Stimulated activated CD4-positive, alpha-beta T cell treated with anti-CD3 and anti-CD28 coated beads, Interleukin-4, amount 100 ng/mL, for 48 hours (primary cell): ENCODE measurements at regions not wholly inside any gene's neighbourhood (a gene's known extent, or its start where the extent isn't known, plus 50 kb on each side); places are given as distances from the start of the nearest gene placed in this dataset.

Experiments
- DNase-seq, 2 donors: peaks; one replicate each; pipeline ENCODE4 v3.0.0-alpha.2; 2020; ENCODE audit warnings: low read depth in 2 of 2

DNA sequence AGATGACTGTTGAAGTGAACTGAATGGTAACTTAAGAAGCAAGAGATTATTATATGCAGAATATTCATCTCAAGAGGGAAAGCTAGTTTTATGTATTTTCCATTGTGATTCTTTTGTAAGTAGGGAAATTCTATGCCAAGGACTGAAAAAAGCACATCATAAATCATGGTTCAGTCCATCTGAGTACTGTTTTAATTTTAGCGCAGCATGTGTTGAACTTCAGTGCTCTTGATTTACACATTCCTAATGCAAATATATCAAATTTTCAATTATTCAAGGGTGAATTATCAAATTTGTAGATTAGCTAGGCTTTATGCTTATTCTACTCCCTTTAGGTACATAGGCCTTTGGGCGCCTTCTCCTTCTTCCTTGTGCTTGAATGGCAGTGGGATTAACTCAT is 50.3 kb upstream of the TCF12 start:
- no peak for DNase-seq

DNA sequence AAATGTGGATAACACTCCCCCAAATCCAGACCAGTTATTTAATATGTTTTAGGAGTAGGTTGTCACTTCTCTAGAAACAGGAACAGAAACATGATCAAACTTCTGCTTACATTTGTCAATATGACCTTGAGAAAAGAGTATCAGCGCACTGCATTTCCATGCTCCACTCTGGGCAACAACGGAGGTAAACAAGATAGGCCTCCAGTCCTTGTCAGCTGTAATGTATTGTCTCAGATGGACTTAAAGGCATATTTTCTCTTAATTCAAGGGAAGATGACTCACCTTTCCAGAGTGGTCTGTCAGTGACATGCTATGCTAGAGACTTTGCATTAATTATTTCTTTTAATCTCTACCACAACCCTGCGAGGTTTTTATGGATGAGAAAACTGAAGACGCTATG is 51.6 kb upstream of the TCF12 start:
- no peak for DNase-seq

DNA sequence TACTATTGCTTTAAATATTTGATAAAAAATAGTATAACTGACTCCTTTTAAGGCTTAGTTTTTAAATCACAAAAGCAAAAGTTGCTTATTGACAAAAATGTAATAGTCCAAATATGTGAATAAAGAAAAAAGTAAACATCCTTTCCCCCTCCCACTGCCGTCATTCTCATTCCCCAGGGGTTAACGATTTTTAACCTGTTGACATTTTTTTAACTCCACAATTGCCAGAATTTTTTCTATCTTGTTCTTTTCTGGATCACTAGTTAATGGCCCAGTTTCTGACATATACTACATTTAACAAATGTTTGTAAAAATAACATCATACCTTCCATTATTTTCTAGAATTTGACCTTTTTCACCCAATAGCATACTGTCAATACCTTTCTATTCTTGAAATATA is 60.6 kb upstream of the TCF12 start:
- DNase-seq, result no peak

DNA sequence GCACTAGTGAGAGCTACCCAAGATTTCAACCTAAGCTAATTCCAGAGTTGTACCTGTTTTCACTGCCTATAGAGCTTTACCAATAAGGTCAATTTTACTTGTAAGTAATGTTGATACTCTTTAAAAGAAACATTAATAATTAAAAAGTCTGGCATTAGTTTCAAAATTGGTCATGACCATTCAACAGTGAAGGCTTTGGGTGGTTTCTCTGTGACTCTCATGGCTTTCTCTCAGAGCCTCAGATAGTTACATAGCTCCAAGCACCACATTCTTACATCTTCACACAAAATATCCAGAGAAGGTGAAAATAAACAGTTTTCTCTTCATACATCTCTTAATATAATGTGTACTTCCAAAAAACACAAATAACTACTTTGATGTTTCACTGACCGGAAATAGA is 61.5 kb upstream of the TCF12 start:
- no peak for DNase-seq

DNA sequence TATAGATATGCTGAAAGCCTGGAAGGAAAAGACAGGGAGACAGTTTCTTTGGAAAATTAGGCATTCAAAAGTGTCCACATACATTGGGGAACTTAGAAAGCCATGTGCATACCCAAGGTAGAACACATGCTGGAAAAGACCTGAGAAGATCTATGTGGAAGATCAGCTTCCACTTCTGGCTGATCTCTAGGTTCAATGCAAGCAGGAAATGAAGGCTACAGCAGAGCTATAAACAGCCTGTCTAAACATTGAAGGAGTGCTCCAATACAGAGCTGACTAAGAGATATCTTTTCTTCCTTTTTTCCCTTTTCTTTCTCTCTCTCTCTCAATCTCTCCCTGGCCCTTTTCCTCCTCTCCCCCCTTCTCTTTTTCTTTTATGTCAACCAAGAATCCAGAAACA is 73.6 kb upstream of the TCF12 start:
- no peak for DNase-seq

DNA sequence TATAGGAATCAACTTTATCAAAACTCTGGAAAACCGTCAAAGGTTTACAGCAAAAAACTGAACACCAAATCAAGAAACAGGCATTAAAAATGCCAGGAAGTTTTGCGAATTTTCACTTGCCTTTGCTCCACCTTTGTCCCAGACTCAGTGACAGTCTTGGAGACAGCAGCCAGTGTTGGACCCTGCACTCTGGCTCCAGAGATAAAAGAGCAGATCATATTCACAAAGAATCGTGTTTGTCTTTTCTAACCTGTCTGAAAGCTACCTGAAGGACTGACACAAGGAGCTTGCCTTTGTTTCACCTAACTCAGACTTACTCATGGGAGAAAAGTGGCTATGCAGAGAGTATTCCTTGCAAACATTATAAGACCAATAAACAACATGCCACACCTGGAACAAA is 74.0 kb upstream of the TCF12 start:
- DNase-seq, result no peak

DNA sequence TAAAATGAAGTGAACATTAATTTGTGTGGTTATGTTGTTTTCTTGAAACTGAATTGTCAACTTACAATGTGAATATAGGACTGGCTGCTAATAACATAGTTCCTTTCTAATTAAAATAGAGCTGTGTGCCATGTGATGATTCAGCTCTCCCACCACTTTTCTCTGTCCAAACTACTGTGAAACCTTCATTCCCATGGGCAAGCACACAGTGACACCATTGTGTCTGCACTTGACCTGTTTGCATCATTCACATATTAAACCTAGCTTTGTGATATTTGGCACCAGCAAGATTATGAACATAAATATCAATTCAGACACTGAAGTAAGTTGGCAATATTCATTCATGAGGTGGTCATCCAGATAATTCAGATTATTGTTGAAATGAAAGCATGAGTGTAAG is 78.8 kb upstream of the TCF12 start:
- DNase-seq, result no peak

DNA sequence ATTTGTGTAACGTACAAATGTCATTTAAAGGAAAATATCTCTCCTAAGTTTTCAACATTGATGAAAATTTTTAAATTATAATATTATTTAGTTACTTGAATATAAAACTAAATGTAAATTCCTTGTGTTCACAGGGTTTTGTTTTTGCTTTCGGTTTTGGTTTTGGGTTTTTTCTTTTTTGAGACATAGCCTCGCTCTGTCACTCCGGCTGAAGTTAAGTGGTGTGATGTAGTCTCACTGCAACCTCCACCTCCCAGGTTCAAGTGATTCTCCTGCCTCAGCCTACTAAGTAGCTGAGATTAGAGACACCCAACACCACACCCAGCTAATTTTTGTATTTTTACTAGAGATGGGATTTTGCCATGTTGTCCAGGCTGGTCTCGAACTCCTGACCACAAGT is 79.3 kb upstream of the TCF12 start:
- DNase-seq, result no peak

DNA sequence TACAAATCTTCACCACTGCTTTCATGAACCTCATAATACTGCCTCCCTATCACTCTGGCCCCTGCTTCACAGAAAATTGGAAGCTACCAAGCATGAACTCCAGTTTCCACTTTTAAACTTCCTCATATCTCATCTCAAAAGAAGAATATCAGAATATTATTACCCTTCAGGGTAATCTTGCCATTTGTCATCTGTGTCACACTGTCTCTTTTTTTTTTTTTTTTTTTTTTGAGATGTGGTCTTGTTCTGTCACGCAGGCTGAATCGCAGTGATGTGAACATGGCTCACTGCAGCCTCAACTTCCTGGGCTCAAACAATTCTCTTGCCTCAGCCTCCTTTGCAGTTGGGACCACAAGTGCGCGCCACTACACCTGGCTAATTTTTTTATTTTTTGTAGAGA is 80.4 kb upstream of the TCF12 start:
- no peak for DNase-seq

DNA sequence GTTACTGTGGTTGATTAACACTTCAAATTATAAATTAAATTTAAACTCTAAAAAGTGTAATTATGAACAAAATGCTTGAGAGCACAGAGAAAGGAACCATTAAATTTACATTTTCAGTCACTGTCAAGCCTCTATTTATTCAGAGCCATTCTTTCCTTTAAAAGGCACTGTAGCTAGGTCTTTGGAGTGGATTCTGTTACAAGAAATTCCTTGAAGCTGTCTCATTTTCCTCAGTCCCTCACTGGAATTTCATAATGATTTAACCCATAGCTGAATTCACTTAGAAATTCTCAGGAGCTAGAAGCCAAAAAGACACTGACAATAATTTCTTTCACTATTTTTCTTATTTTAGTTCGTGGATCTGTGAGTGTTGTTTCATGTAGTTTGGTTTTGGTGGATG is 81.2 kb upstream of the TCF12 start:
- DNase-seq, result no peak

DNA sequence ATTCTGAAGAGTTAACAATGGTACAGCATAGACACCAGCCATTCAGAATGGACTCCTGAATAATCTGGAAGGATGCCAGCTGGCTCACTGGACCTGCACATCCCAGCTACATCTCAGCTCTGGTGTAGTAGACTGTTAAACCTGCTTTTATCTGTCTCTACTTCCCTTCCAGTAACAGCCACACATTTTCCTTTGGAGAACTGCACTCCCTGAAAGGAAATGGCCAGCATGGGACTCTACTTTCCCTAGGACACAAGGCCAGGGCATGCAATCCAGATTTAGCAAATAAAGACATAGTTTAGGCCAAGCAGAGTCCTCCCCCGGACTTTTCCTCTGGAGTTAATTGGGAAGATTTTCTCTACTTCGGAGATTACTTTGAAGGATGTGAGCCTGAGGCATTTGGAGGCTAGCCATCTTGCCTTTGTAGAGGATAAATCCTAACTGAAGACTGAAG is 82.7 kb upstream of the TCF12 start:
- no peak for DNase-seq

DNA sequence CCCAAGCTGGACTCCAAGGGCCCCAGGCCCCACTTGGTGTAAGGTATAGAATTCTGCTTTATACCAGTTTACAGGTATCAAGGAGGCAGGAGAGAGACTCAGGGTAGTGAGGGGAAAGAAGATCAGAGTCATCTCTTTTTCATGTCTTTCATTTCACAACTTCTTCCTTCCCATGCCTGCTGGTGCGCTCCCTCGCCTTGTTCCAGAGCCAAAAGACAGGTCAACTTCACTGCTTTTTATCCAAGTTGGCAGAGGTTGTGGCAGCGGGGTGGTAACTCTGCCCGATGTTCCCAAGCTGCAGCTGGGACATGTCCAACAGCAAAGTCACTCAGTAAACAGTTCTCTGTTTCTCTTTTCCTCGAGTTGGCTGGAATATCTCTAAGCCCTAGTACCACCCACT is 86.3 kb upstream of the TCF12 start:
- no peak for DNase-seq

DNA sequence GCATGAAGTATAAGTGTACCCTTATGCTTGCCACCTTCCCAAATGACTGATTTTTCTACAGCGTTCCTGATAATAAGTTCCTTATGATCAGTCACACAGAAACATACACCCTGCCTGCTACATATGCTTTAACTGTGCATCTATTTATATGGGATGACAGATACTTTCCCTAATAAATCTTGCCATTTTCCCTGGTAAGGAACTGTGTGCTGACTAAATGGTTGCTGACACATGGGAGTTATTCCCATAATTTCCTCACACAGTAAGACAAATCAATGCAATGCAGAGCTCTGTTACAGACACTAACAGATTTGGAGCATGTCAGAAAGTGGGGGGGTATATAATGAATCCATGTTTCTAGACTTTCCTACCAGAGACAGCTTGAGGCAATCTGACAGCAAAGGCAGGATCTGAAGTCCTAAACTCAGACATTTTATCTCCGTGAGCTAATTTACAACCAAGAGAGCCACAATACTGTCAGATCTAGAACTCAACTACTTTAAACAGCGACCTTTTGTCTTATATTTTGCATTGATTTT is 86.9 kb upstream of the TCF12 start:
- no peak for DNase-seq

DNA sequence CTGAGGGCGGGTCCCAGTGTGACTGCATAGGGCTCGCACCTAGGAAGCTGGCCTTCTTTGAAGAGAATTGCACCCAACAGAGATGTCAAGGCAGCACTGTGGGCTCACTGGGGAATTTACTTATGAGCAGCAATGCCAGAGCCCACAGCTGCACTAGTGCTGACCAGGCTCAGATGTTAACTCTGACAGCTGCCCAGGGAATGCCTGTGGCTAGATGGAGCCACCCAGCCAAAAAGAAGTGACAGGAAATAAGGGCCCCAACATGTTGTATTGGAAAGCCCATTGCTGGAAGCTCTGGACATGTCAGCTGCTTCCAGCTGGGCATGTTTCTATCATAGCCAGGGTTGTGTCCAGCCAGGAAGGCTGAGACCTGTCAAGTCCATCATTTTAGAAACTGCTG is 90.9 kb upstream of the ZNF280D start:
- no peak for DNase-seq

DNA sequence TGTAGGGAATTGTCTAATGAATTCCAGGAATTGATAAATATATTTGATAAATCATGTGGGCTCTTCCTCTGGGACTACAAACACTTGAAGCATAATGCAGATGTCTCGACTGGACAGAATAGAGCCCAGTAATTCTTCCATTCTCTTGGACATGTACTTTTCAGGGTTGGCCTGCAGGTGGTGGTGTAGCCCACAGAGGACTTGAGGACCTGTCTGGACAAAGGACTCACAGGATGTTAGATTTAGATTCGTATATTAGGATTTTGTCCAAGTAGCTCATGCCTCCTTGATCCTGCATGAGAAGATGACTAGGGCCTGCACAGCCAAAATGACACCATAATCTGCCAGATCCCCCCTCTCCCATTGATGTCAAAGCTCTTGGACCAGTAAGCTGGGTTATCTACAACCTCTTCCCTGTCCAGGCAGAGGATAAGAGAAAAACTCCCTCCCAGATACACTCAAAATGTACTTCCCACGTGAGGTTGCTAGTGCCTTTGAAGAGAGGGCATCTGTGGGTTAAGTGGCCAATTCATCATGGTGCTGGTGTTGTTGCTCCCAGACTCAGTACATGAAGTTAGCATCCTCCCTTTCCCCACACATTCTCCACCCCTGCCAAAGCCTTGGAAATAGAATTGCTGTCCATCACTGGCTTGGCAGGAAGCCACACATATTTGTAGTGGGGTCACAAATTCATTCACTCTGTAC is 88.6 kb upstream of the ZNF280D start:
- DNase-seq, result peak; percentile 14 to 36

DNA sequence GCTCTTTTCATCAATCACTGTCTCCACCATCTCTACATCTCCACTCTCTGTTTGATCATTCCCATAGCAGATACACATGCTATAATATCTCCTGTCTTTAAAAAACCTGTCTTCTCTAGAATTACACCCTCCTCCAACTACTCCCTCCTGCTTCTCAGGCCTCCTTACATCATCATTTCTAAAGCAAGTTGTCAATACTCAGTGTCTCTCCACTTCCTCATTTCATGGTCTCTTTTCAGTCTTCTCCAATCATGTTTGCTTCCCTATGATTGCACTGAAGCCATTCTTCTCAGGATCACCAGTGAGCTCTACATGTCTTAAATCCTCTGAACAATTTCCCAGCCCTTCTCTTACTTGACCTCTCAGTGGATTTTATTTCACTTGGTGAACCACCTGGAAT is 87.0 kb upstream of the ZNF280D start:
- no peak for DNase-seq

DNA sequence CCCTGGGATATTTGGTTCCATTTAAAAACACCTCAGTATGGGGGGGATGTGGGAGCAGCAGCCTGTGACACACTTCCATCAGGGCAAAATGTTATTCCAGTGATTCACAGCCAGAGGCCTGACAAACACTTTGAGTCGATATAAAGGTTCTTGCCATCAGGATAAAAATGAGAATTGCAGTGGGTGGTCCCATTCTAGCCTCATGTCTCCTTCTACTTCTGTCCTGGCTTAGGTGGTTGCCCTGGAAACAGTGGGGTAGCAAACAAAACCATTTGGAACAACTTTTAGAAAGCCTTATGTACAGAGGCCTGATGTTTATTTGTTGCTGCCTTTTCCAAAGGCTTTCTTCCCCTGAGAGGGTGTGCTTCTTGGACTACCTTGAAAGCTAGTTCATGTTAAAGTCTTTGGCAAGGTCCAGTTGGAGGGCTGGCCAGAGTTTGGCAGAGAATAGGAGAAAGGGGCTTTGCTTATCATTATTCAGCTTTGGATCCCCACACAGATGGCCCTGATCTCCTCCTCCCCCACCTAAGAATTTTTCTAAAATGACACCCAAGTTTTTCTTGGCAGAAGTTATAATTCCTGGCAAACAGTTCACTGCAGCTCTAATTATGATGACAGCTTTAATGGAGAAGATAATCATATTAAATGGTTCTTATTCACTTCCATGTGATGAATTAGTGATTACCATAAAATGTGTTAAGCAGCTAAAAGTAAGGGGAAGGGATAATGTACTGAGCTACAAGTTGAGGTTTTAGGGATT is 84.2 kb upstream of the ZNF280D start:
- DNase-seq, result no peak

DNA sequence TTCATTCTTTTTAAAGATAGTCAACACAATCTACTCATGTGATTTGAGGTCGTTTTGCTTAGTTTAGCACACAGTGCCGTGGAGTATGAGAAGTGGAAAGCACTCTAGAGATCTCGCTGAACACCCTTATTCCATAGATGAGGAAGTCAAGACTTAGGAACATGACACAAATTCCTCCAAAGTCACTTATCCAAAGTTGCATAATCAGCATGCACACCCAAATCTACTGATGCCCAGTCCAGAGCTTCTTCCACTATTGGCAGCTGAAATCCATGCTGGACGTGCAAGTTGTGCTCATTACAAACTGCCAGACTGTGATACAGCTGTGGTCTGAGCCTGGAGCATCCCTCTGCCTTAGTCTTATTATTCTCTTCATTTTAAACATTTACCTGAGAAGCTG is 83.5 kb upstream of the ZNF280D start:
- no peak for DNase-seq

DNA sequence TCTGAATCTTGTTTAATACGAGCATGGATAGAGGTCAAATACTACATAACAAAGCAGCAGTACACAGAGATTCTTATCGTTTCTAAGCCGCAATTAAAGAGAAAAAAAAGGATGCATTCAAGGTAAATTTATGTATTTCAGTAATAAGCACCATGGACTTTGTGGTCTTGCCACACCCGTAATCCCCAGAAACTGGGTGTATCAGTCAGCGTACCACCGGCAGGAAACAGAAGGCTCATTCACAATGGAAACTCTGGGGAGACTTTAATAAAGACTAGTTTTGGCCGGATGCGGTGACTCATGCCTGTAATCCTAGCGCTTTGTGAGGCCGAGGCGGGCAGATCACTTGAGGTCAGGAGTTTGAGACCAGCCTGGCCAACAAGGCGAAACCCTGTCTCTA is 81.9 kb upstream of the ZNF280D start:
- DNase-seq, result no peak

DNA sequence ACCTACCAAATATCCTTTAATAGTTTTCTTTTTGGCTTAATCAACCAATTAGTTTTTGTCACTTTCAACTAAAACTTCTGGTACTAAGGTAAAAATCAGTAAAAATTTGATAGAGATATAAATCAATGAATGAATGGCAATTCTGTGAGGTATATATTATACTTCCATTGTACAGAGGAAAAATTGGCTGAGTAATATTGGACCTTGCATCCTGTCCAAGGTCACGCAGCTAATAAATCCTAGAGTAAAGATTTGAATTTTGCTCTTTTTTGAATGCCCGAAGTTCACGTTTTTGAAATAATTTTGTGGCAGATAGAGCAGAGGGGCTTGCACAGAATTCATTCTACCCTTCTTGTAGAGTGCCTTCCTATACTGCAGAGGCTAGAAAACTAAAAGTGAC is 81.1 kb upstream of the ZNF280D start:
- DNase-seq, result no peak

DNA sequence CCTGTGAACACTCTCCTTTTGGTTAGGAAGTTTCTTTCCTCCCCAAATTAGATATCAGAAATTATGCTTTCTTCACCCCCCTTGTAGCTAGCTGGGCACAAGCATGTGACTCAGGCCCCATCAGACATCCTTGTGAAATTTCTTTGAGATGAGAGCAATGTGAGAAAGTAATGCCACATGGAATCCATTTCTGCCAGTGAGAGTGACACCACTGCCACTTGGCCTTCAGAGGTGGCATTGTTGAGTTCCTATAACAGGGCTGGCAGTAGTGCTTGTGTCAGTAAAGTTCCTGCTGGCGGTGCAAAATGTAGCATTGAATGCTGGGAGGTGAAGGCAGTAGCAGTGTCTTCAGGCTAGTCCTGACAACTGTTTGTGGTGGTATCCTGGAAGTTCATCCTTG is 80.7 kb upstream of the ZNF280D start:
- DNase-seq, result no peak

DNA sequence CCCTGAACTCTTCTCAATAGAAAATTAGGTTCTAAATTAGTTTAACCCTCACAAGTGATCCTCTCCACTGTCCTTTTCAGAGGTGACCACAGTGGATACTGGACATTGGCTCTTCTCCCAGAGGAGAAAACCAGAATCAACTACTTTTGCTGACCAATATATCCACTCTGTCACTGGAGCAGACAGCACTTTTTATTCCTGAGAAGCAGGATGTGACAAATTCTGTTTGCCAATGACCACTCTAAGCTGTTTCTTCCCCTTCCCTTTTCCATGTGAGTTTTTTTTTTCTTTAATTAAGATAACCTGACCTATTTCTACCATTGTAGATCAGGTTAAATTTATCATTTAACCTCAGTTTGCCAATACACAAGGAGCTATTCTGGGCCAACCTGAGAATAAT is 79.7 kb upstream of the ZNF280D start:
- DNase-seq, result no peak

DNA sequence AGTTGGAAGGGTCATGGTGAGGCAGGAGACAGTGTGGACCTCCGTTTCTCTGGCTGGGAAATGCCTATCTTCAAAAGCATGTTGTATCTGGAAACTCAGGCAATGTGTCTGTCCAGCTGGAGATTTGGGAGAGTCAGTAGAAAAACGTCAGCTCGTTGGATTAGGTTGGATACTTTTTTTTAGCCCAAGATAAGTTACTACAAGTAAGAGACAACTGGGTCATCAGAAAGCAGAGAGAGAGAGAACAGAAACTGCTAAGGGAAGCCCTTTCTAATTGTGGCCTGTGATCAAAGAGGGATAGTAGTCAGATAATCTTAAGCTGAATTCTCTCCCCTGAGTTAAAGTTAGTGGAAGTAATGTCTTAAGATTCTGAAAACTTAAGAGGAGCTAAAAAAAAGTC is 78.9 kb upstream of the ZNF280D start:
- no peak for DNase-seq
